ENCODE measurements at regions not wholly inside any gene's neighbourhood (a gene's known extent, or its start where the extent isn't known, plus 50 kb on each side); places are given as distances from the start of the nearest gene placed in this dataset.

- no peak for TF ChIP-seq ZNF331 (CRISPR knock-in tag; IDR thresholded peaks at IDR 0.05; ENCODE audit: low read depth)
- TF ChIP-seq EZH2phosphoT487 (IDR thresholded peaks at IDR 0.05; ENCODE audit: unreplicated experiment), result no peak
- TF ChIP-seq REST (IDR thresholded peaks at IDR 0.05; ENCODE audit: unreplicated experiment), result no peak
- TF ChIP-seq CTCF (conservative IDR thresholded peaks at IDR 0.05; ENCODE audit: low read depth in 2 of 2), result no peak
- no peak for TF ChIP-seq ZNF114 (CRISPR knock-in tag; IDR thresholded peaks at IDR 0.05)
- TF ChIP-seq NANOG (IDR thresholded peaks at IDR 0.05; ENCODE audit: borderline replicate concordance), result no peak
- TF ChIP-seq ETS1 (IDR thresholded peaks at IDR 0.05), result no peak
Observed at GRCh38 chr14:42862114-42862513, 1255.4 kb downstream of the LRFN5 start.

GRCh38 chr14:42860371-42860770 is 1253.7 kb downstream of the LRFN5 start:
- Mint-ChIP-seq H3K27ac (no peak overlapping the region), H3K9me3 (no peaks in the 10 kb centered on the region), H3K36me3 (ENCODE audit: low read depth) (no peaks in the 10 kb centered on the region), H3K4me1 (no peaks in the 10 kb centered on the region; the same call in 2 of the 3 replicates), H3K27me3 (ENCODE audit: insufficient read depth, low read depth, poor library complexity) (peaks cover 1% of the 10 kb centered on the region), H3K4me3 (no peak overlapping the region)
- no peaks in the 10 kb centered on the region for H3K36me3 ChIP-seq (ENCODE audit: insufficient read depth)
- H3K4me2 ChIP-seq, result no peak overlapping the region
- H3K4me3 ChIP-seq, result no peak overlapping the region
- H3K9me2 ChIP-seq (ENCODE audit: insufficient read depth), result 0 out of 2 replicates have a peak, but pooled peaks cover 3% of the 10 kb centered on the region
- no peak for DNase-seq (ENCODE audit: low spot score)
- H3K4me1 ChIP-seq (ENCODE audit: insufficient read depth), result no peaks in the 10 kb centered on the region; the same call in 1 of the 2 replicates
- no peak for ATAC-seq
- H3K27me3 ChIP-seq (ENCODE audit: insufficient read depth), result no peaks in the 10 kb centered on the region
- H3K79me2 ChIP-seq (replicated peaks; ENCODE audit: insufficient read depth), result no peaks in the 10 kb centered on the region
- H4K20me1 ChIP-seq (replicated peaks; ENCODE audit: insufficient read depth), result no peaks in the 10 kb centered on the region
- H3F3A ChIP-seq (replicated peaks; ENCODE audit: low read depth), result no peaks in the 10 kb centered on the region
- no peak overlapping the region for H2AFZ ChIP-seq
- no peak overlapping the region for H3K27ac ChIP-seq (ENCODE audit: low read depth)
- TF ChIP-seq REST (IDR thresholded peaks at IDR 0.05; ENCODE audit: unreplicated experiment), result no peak

More at GRCh38 chr14:42862114-42862513, 1255.4 kb downstream of the LRFN5 start:
- H3K36me3 Mint-ChIP-seq (ENCODE audit: low read depth), result no peaks in the 10 kb centered on the region
- Histone ChIP-seq H3K4me3 (no peak overlapping the region), H3K9me2 (ENCODE audit: insufficient read depth) (0 out of 2 replicates have a peak, but pooled peaks cover 3% of the 10 kb centered on the region), H3K4me1 (ENCODE audit: insufficient read depth) (no peaks in the 10 kb centered on the region), H3F3A (replicated peaks; ENCODE audit: low read depth) (no peaks in the 10 kb centered on the region), H2AFZ (no peak overlapping the region), H3K36me3 (ENCODE audit: insufficient read depth) (no peaks in the 10 kb centered on the region), H3K79me2 (replicated peaks; ENCODE audit: insufficient read depth) (no peaks in the 10 kb centered on the region), H3K27ac (ENCODE audit: low read depth) (no peak overlapping the region), H3K27me3 (ENCODE audit: insufficient read depth) (no peaks in the 10 kb centered on the region), H4K20me1 (replicated peaks; ENCODE audit: insufficient read depth) (no peaks in the 10 kb centered on the region), H3K4me2 (no peak overlapping the region)
- H3K27me3 Mint-ChIP-seq (ENCODE audit: insufficient read depth, low read depth, poor library complexity), result peaks cover 1% of the 10 kb centered on the region
- no peak overlapping the region for H3K27ac Mint-ChIP-seq
- H3K4me3 Mint-ChIP-seq, result no peak overlapping the region
- H3K9me3 Mint-ChIP-seq, result no peaks in the 10 kb centered on the region
- peak; percentile 6 for DNase-seq (ENCODE audit: low spot score)
- H3K4me1 Mint-ChIP-seq, result no peaks in the 10 kb centered on the region; the same call in 2 of the 3 replicates
- no peak for ATAC-seq

Data from GM23338 (cell line).